ENCODE measurements at regions not wholly inside any gene's neighbourhood (a gene's known extent, or its start where the extent isn't known, plus 50 kb on each side); places are given as distances from the start of the nearest gene placed in this dataset.

- Histone ChIP-seq H3K36me3 (no peaks in the 10 kb centered on the region), H3K27ac (no peak overlapping the region), H3K9me3 (no peaks in the 10 kb centered on the region), H3K4me3 (no peak overlapping the region), H3K4me1 (replicated peaks) (no peaks in the 10 kb centered on the region), H3K27me3 (replicated peaks; ENCODE audit: insufficient read depth) (no peaks in the 10 kb centered on the region)
- TF ChIP-seq POLR2A (IDR thresholded peaks at IDR 0.05) (no peak), CTCF (IDR thresholded peaks at IDR 0.05) (no peak), POLR2AphosphoS5 (IDR thresholded peaks at IDR 0.05) (no peak)
- no peak for DNase-seq (ENCODE audit: low spot score)
- intact Hi-C loops (cut with DNase I), result no loop called here
- 77% methylated on average over 22 of the region's 22 CpGs for WGBS
Measured at GRCh38 chr11:128341280-128342248, 245.8 kb downstream of the ETS1 start.

- H3K27me3 ChIP-seq (replicated peaks; ENCODE audit: insufficient read depth), result no peaks in the 10 kb centered on the region
- H3K9me3 ChIP-seq, result no peaks in the 10 kb centered on the region
- H3K4me3 ChIP-seq, result no peak overlapping the region
- intact Hi-C loops (cut with DNase I), result loop anchor here (10.0 kb wide), 1 partner anchor 1355 kb away; no protein-coding TSS in a partner anchor
- no peak overlapping the region for H3K27ac ChIP-seq
- no peak for TF ChIP-seq POLR2AphosphoS5 (IDR thresholded peaks at IDR 0.05)
- no peak for TF ChIP-seq POLR2A (IDR thresholded peaks at IDR 0.05)
- no peak for TF ChIP-seq CTCF (IDR thresholded peaks at IDR 0.05)
- 84% methylated on average over 6 of the region's 6 CpGs for WGBS
- no peaks in the 10 kb centered on the region for H3K36me3 ChIP-seq
- H3K4me1 ChIP-seq (replicated peaks), result no peaks in the 10 kb centered on the region
- DNase-seq (ENCODE audit: low spot score), result no peak
Measured at GRCh38 chr11:128339792-128340191, 247.6 kb downstream of the ETS1 start.

GRCh38 chr11:128338811-128339210, 248.5 kb downstream of the ETS1 start:
- no peaks in the 10 kb centered on the region for H3K4me1 ChIP-seq (replicated peaks)
- TF ChIP-seq POLR2A (IDR thresholded peaks at IDR 0.05) (no peak), POLR2AphosphoS5 (IDR thresholded peaks at IDR 0.05) (no peak), CTCF (IDR thresholded peaks at IDR 0.05) (no peak)
- no peaks in the 10 kb centered on the region for H3K27me3 ChIP-seq (replicated peaks; ENCODE audit: insufficient read depth)
- intact Hi-C loops (cut with DNase I), result loop anchor here (10.0 kb wide), 1 partner anchor 1356 kb away; no protein-coding TSS in a partner anchor
- no peaks in the 10 kb centered on the region for H3K9me3 ChIP-seq
- DNase-seq (ENCODE audit: low spot score), result no peak
- no peak overlapping the region for H3K4me3 ChIP-seq
- WGBS, result 97% methylated on average over 3 of the region's 3 CpGs
- H3K27ac ChIP-seq, result no peak overlapping the region
- no peaks in the 10 kb centered on the region for H3K36me3 ChIP-seq

GRCh38 chr11:128336203-128336602, 251.2 kb downstream of the ETS1 start:
- Histone ChIP-seq H3K4me3 (no peak overlapping the region), H3K4me1 (replicated peaks) (no peaks in the 10 kb centered on the region), H3K9me3 (no peaks in the 10 kb centered on the region), H3K27me3 (replicated peaks; ENCODE audit: insufficient read depth) (no peaks in the 10 kb centered on the region), H3K27ac (no peak overlapping the region), H3K36me3 (no peaks in the 10 kb centered on the region)
- WGBS, result 51% methylated on average over 6 of the region's 6 CpGs
- TF ChIP-seq POLR2A (IDR thresholded peaks at IDR 0.05) (no peak), CTCF (IDR thresholded peaks at IDR 0.05) (no peak), POLR2AphosphoS5 (IDR thresholded peaks at IDR 0.05) (no peak)
- intact Hi-C loops (cut with DNase I), result loop anchor here (10.0 kb wide), 1 partner anchor 1359 kb away; no protein-coding TSS in a partner anchor
- DNase-seq (ENCODE audit: low spot score), result no peak

All from prostate gland (tissue), 2 donors.